ENCODE measurements at regions not wholly inside any gene's neighbourhood (a gene's known extent, or its start where the extent isn't known, plus 50 kb on each side); places are given as distances from the start of the nearest gene placed in this dataset.

DNA sequence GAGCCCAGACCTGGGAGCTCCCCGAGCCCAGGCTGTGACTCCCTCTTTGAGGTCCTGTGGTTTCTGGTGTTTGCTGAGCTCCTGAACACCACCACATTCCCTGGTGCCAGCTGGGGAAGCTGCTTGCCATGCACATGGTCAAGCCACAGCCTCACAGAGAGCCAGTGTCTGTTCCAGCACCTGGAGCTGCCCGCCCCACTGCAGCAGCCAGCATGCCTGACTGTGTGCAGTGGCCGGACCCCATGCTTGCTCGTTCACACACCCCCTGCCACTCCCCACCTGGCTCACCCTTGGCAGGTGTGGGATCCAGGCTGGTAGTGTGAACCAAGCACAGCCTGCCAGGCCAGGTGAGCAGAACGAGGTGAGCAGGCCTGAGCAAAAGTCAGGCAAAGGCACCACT is 95.6 kb upstream of the FAM9C start:
- TF ChIP-seq, protein P1, sequence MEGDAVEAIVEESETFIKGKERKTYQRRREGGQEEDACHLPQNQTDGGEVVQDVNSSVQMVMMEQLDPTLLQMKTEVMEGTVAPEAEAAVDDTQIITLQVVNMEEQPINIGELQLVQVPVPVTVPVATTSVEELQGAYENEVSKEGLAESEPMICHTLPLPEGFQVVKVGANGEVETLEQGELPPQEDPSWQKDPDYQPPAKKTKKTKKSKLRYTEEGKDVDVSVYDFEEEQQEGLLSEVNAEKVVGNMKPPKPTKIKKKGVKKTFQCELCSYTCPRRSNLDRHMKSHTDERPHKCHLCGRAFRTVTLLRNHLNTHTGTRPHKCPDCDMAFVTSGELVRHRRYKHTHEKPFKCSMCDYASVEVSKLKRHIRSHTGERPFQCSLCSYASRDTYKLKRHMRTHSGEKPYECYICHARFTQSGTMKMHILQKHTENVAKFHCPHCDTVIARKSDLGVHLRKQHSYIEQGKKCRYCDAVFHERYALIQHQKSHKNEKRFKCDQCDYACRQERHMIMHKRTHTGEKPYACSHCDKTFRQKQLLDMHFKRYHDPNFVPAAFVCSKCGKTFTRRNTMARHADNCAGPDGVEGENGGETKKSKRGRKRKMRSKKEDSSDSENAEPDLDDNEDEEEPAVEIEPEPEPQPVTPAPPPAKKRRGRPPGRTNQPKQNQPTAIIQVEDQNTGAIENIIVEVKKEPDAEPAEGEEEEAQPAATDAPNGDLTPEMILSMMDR (IDR thresholded peaks at IDR 0.05), result no peak
- TF ChIP-seq EZH2 (IDR thresholded peaks at IDR 0.05; ENCODE audit: borderline replicate concordance, insufficient read depth, low read depth, low read length, poor library complexity, severe bottlenecking), result no peak

All from B cell (primary cell).